Hematopoietic multipotent progenitor cell treated with erythropoietin and hydrocortisone succinate and interleukin-3 and kit ligand, for 4 days (in vitro differentiated cells): ENCODE measurements at regions not wholly inside any gene's neighbourhood (a gene's known extent, or its start where the extent isn't known, plus 50 kb on each side); places are given as distances from the start of the nearest gene placed in this dataset.

Experiments
- DNase-seq: peaks from one replicate; pipeline ENCODE4 v3.0.0-alpha.2; 2015

- DNase-seq: peak; percentile 40
Observed at GRCh38 chr1:219120624-219121544, 52.8 kb upstream of the LYPLAL1 start.

GRCh38 chr1:219121679-219122078, 52.0 kb upstream of the LYPLAL1 start:
- DNase-seq: no peak

GRCh38 chr1:219123036-219123435, 50.6 kb upstream of the LYPLAL1 start:
- DNase-seq: no peak
